ENCODE measurements at regions not wholly inside any gene's neighbourhood (a gene's known extent, or its start where the extent isn't known, plus 50 kb on each side); places are given as distances from the start of the nearest gene placed in this dataset.
"Not testable (repeated sequence)": the region's sequence is repeated elsewhere in the genome, so short reads cannot be mapped to it uniquely, and the experiment has no call there.

GRCh38 chr7:25455683-25456251, 227.5 kb upstream of the NPVF start:
- no peak for DNase-seq

DNA sequence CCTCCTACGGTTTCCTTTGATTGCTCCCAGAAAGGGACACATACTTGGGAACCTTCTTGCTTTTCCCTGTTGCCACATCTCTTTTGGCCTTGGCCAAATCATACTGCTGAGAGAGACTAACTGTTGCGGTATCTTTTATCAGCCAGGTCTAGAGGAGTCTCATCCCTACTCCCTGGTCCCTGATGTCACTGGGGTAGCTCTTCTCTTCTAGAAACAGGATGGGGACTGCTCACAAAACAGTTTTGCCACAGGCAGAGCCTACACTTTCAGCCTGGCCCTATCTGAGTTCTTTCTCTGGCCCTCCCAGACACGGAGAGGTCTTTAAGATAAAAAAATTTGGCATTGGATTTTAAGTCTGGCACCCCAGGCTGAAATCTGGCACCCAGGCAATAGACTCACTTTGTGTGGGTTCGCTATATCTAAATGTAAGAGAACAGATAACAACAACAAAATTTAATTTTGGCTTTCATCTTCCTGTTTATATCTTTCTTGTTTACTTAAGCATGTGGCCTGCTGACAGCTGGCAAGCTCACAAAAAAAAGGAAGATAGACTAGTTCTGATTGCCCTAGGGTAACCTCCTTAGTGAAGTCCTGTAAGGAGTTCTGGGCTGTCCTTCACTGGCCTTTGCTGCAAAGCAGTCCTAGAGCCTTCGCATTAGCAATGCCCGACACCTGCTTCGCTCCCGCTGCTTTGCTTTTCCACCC, 228.3 kb upstream of the NPVF start:
- DNase-seq, result no peak

GRCh38 chr7:25459057-25459456, 230.8 kb upstream of the NPVF start:
- no peak for DNase-seq

DNA sequence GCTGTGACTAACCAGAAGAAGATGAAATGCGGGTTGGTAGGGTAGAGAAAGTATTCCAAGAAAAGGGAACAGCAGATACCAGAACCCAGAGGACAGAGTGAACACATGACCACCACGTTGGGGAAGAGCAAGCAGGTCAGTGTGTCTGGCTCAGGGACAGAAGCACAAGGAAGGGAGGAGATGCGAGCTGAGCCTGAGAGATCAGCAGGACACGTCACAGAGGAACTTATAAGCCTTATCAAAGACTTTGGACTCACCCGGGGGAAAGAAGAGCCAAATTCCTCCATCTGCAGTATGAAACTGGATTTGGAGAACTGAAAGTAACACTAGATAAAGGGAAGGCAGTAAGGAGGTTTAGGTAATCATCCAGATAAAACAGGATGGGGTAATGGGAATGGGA, 232.1 kb upstream of the NPVF start:
- DNase-seq, result no peak

GRCh38 chr7:25469669-25470068, 241.4 kb upstream of the NPVF start:
- no peak for DNase-seq

DNA sequence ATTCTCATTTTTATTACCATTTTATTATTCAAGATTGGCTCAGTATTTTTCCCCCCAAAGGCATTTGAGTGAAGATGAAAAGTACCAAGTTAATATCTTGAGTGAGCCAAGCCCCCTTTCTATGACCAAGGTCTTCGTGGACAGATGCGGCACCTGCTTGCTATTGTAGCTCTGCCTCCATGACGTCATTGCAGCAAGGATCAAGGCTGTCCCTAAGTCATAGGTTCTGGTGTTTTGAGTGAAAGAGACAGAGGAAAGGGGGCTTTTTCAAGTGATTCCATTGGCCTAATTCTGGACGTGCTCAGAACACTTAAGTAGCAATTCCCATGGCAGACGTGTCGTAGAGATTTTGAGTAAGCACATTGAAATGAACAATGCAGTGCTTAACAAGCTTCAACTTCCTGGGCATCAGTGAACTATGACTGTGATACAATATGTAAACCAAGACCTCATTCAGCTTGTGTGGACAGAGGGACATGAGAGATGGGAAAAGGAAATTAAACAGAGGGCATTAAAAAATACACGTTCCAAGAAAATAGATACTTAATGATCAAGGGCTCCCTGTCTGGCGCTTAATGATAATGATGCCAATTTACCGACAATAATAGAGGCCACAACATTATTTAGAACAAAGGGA, 248.7 kb upstream of the NPVF start:
- DNase-seq, result no peak

GRCh38 chr7:25478221-25478620, 249.9 kb upstream of the NPVF start:
- DNase-seq, result not testable (repeated sequence)

DNA sequence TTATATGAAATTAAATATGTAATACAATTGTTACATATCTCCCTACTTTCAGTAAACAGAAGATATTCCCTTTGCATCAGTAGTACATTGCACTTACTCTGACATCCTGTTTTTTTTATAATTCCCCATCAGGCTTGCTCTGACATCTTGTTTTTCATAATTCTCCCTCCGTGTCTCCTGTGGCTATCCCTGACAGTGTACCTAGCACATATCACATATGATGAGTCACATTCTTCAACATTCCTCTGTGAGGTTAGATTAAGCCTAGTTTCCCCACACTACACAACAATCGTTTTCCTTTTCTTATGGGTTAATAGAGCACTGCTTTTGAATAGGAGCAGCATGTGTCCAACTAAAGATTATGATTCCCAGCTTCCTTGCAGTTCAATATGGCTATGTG, 250.6 kb upstream of the NPVF start:
- no peak for DNase-seq

- DNase-seq, result no peak
Observed at GRCh38 chr7:25481891-25482290, 253.6 kb upstream of the NPVF start.

DNA sequence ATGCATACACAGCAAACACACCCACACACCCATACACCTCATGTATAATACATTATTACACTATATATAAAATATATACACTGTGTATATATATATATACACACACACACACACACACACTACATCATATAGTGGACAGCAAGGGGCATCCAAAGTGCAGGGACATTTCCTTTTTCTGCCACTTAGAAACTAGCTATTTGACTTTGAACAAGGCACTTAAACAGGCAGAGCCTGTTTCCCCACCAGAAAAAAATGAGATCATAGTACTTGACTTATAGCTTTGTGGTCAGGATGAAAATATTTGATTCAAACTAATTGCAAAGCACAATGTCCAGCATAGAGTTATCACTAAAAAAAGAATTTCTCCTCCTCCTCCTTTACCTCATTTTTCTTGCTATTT, 254.3 kb upstream of the NPVF start:
- no peak for DNase-seq

GRCh38 chr7:25485026-25485425, 256.7 kb upstream of the NPVF start:
- no peak for DNase-seq

DNA sequence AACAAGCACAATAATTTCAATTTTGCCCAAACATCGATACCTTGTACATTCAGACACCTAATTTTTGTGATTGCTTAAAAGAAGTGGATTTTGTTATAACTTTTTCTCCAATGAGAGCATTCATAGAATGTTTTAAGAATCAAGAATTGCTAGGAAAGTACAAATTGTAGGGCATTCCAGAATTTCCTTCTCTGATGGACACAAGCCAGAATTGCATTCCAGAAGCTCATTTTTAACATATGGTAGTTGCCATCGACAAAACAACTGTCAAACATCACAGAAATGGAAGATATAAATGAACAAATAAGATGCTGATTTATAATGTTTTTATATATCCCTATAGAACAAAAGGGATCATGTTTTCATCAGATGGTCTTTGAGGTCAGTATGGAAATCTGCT, 258.4 kb upstream of the NPVF start:
- DNase-seq, result no peak

DNA sequence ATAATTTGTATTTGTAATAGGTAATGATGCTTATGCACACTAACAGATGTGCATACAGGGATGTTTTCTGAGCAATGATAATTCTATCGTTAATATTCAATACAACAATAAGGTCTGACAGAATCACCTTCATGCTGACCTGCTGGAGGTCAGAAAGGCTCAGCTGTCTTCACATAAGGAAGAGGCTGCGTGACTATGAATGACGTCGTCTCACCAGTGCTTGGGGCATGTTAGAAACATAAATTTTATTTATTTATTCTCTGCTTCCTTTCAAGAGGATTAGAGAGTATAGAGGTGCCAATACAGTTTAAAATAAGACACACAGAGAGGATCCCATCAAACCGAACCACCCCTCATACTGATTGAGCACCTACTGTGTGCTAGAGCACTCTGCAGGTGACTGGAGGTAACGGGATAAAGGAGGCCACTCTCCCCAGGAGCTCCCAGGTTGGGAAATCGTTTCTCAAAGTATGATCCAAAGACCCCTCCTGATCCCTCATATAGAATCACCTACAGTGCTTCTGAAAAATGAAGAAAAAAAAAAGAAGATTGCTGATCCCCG, 265.6 kb upstream of the NPVF start:
- no peak for DNase-seq

- no peak for DNase-seq
Observed at GRCh38 chr7:25494896-25495295, 266.6 kb upstream of the NPVF start.

DNA sequence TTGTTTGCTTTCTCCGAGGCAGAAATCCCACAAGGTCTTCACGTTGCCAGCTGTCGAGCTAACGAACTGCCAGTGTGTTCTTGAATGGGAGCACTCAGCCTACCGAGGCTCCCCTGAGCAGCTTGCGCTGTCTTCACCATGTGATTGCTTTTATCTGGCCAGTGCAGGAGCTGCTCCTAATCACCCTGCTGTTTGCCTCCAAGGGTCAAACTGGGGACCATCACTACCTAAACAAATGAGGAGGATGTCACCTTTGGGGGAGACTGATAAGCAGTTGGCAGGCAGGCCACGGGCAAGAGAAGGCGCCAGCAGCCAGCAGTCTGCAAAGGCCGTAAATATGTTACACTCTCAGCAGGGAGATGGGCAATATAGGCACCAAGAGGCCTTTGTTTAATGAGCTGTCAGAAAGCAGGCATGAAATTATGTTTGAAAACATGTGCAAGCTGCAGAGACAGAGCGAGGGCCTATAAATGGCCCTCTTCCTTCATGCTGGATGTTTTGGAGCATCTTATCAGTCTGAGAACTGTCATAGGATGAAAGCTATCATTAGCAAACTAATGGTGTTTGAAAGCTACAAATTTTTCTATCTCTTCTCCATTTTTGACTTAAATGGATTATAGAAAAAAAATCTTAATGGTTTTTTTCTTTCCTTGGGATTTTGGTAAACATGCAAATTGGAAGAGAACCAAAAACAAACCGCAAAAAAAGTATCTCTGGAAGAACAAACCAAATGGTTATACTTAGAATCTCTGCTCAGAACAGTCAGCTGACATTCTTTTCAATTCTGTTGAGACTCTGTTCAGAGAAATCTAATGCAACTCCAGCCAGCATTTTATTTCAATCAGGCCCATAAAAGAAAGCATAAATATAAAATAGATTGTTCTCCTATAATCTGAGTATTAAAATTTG, 267.3 kb upstream of the NPVF start:
- DNase-seq, result no peak

- DNase-seq, result no peak
Observed at GRCh38 chr7:25496476-25497368, 268.4 kb upstream of the NPVF start.

- no peak for DNase-seq
Observed at GRCh38 chr7:25500393-25500921, 272.2 kb upstream of the NPVF start.

DNA sequence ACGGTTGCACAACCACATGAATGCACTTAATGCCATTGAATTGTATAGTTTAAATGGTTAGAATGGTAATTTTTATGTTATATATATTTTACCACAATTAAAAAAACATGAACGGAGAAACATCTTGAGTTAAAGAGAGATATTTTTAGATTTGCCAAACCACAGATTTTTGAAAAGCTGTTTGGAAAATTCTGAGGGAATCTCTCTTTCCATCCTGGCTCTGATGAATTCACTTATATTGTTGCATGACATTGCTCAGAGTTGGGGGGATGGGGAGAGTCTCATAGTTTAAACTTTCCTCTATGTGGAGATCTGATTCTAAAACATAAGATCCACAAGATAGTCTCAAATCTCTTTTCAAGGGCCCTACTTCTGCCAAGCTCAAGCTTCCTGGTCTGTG, 275.0 kb upstream of the NPVF start:
- DNase-seq, result no peak

GRCh38 chr7:25512061-25512687, 283.9 kb upstream of the NPVF start:
- no peak for DNase-seq

DNA sequence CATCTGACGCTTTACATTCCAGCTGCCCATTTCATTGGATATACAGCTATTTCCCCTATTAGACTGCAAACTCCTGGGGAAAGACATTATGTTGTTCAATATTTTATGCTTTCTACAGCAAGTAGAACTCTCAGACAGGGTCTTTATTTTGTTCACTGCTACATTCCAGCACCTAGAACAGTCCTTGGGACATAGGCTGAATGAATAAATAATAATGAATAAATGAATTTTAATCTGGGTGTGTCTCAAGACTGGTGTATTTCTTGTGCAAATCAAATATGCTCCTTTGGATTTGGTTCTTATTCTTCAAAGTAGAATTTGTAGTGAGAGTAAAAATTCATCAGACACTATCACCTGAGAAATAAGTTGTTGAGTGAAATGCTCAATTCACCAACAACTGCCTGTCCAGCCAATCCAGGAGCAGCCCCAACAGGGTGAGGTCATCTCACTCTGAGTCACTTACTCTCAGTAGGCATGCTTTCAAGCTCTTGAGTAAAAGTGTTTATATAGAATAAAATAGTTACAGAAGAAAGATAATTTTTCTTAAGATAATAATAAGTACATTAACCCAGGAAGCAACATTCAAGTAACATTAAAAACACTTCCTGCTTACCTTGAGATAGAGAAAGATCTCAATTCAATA, 287.5 kb upstream of the NPVF start:
- no peak for DNase-seq

DNA sequence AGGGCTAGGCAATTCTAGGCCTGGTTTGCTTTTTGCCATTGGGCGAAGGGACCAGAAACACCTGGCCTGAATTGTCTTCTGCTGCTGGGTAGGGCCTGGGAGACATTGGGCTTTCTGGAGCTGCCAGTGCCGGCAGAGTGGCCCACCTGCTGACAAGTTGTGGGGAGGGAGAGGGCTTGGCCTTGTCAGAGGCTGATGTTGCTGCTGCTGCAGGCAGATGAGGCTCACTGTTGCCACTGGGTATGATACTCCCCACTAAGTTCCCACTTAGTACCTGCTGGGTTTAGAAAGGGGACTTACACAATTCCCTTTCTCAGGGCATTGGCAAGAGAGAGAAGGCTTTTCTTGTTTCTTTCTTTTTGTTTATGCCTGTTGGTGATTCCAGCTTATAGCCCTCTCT, 289.6 kb upstream of the NPVF start:
- no peak for DNase-seq
